HG02678 (cell line): ENCODE measurements at regions not wholly inside any gene's neighbourhood (a gene's known extent, or its start where the extent isn't known, plus 50 kb on each side); places are given as distances from the start of the nearest gene placed in this dataset.

Experiments
- ATAC-seq: cut with Tn5 transposase; IDR thresholded peaks from one replicate; pipeline ENCODE4 v1.9.1; 2021; ENCODE audit warnings: mild to moderate bottlenecking, moderate library complexity; ENCODE audit not compliant: unreplicated experiment

DNA sequence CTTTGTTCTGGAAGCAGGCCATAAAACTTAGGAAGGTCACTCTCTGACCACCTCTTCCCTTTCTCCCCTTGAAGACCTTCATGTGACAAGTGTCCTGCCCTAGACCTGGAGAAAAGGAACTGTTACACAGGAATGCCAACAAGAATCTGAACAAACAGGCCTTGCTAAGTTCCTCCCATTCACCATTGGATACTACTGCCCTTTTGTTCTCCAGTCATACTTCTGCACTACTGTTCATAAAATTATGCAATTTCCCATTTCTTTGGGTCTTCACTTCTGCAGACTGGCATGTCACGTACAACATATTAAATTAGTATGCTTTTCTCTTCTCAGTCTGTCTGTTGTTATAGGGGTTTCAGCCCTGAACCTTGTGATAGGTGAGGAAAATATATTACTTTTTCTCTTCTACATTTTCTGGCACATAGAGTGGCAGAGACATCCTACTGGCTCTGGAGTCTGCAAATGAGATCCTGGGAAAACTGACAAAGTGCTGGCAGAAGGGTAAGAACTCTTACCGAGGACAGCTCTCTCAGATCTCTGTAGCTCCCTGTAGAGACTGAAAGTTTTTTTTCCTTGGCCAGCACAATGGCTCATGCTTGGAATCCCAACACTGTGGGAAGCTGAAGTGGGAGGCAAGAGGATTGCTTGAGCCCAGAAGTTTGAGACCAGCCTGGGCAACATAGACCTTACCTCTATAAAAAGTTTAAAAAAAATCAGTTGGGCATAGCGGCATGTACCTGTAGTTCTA lies 87.6 kb upstream of the SPRY2 start:
- ATAC-seq, result no peak

DNA sequence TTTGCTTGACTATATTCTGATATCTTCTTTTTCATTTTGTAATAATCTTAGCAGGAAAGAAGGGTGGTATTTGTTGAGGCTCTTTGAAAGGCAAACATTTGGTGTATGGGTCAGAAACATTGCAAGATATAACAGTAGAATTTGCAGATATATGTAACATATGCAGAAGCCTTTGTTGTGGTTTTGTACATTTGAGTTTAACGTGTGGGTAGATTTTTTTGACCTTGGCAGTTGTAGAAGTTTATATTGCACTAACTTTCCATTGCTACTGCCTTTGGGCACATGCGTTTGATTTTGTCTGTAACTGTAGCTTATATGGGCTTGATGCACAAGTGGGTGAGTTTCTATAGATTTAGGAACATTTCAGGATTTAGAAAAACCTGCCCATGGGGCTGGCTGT lies 78.5 kb upstream of the SPRY2 start:
- no peak for ATAC-seq

DNA sequence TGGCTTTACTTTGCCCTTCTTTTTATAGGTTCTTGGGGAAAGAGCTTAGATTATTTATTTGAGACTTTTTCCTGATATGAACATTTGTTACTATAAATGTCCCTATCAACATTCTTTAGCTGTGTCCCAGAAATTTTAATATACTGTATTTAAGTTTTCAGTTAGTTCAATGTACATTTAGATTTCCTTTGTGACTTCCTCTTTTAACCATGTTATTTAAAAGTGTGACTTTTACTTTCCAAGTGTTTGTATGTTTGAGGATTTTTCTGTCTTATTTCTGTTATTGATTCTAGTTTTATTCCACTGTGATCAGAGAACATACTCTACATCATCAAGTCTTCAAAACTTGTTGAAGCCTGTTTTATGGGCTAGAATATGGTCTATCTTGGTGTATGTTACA lies 72.7 kb upstream of the SPRY2 start:
- no peak for ATAC-seq

- ATAC-seq, result no peak
Measured at GRCh38 chr13:80408270-80408669, 67.3 kb upstream of the SPRY2 start.

- ATAC-seq, result peak; percentile 32
Measured at GRCh38 chr13:80400865-80401426, 60.0 kb upstream of the SPRY2 start.

DNA sequence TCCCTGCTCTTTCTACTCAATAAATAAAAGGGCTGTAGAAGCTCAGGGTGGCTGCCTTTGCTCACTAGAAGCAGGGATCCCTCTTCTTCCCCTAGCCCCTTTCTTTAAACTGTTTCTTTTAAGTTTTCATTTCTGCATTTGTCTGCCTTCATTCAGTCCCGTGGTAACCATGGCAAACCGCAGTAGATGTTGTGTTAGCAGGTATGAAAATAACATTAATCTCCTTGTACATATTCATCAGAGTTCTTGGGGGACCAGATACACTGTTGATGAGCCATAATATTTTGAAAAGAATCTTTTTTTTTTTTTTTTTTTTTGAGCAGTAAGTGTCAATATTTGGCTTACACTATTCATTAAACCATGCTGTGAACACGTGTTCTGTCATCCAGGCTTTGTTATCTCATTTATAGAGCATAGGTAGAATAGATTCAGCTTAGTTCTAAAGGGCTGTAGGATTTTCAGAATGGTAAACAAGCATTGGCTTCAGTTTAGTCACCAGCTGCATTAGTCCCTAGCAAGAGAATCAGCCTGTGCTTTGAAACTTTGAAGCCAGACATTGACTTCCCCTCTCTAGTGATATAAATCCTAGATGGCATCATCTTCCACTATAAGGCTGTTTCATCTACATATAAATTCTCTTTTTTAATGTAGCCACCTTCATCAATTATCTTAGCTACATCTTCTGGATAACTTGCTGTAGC lies 59.4 kb upstream of the SPRY2 start:
- ATAC-seq, result peak; percentile 38

GRCh38 chr13:80399340-80400163 lies 58.6 kb upstream of the SPRY2 start:
- ATAC-seq, result peak; percentile 72
